ENCODE measurements at regions not wholly inside any gene's neighbourhood (a gene's known extent, or its start where the extent isn't known, plus 50 kb on each side); places are given as distances from the start of the nearest gene placed in this dataset.

DNA sequence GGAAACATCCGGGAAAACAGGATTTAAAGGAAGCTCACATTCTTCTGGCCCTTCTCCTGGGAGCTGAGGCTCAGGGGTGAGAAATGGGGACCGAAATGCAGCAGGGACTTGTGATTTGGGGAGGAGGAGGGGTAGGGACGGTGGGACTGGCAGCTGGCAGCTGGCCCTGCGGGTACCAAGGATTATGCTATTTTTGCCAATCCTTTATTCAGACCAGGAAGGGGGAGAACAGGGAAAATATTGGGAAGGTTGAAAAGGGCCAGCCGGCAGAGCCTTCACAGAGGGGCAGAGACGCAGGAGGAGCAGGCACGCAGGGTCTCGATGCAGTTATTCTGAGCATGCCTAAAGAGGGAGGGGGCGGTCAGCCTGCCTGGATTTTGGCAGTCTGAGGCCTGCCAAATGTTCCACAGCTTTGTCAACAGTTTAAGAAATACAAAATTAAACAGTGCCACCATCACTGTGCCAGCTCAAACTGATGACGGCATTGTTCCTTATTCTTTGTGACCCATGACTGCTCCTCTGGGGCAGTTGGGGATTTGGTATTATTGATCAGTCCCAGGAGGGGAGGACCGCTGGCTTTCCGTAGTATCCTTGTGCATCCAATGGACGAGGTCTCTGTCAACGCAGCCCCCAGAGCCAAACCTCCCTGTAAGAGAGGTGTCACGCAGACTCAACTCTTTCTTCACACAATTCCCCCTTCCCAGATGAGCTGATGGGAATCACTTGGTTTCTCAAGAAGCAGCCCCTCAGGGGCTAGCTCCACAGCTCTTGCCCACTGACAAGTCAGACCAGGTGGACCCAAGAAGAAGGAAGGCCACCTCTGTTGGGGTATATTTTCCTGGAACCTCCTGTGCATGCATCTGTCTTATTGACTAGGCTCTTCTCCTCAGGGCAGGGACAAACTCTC lies 553.3 kb downstream of the BNC2 start:
- WGBS, 2 donors = 72 to 74% methylated on average over 15 of the region's 15 CpGs
- Histone ChIP-seq H3K4me1 (ENCODE audit: control insufficient read depth in 2 of 2, insufficient read depth in 2 of 2, low read length in 1 of 2) (peaks cover 0 to 3% of the 10 kb centered on the region in 2 donors), H3K4me3 (ENCODE audit: low read depth in 1 of 2, low read length in 2 of 2) (no peak overlapping the region), H3K27me3 (ENCODE audit: control insufficient read depth in 1 of 2, insufficient read depth in 2 of 2, low read length in 2 of 2) (no peaks in the 10 kb centered on the region), H3K27ac (ENCODE audit: low read depth in 2 of 2, low read length in 1 of 2) (no peak overlapping the region), H3K36me3 (ENCODE audit: control insufficient read depth in 2 of 2, insufficient read depth in 2 of 2, low read length in 1 of 2) (no peaks in the 10 kb centered on the region), H3K9me3 (ENCODE audit: control insufficient read depth in 2 of 2, insufficient read depth in 1 of 2, low read depth in 1 of 2, low read length in 1 of 2) (no peaks in the 10 kb centered on the region)

DNA sequence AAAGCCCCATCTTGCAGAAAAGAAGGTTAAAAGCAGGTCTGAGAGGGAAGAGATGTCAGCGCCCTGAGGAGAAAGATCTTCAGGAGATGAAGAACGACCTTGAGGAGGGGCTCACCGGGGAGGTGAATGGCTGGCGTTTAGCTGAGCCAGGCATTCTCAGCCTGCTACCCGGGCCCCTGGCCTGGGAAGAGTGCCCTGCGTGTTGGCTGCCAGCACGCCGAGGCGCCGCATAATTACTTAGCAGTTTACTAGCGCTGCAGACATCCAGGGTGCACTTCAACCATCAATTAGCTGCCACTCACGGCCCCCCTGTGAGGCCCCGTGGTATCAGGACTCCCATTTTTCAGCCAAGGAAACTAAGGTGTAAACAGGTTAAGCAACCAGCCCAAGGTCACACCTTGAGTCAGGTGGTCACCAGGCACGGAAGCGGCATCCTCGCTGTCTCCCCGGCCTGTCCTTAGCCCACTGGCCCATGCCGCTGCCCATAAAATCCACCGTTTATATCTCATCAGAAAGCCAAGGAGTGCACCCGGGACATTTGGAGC lies 551.9 kb downstream of the BNC2 start:
- Histone ChIP-seq H3K27me3 (ENCODE audit: control insufficient read depth in 1 of 2, insufficient read depth in 2 of 2, low read length in 2 of 2) (no peaks in the 10 kb centered on the region), H3K4me3 (ENCODE audit: low read depth in 1 of 2, low read length in 2 of 2) (no peak overlapping the region), H3K4me1 (ENCODE audit: control insufficient read depth in 2 of 2, insufficient read depth in 2 of 2, low read length in 1 of 2) (peaks cover 0 to 3% of the 10 kb centered on the region in 2 donors), H3K27ac (ENCODE audit: low read depth in 2 of 2, low read length in 1 of 2) (no peak overlapping the region), H3K9me3 (ENCODE audit: control insufficient read depth in 2 of 2, insufficient read depth in 1 of 2, low read depth in 1 of 2, low read length in 1 of 2) (no peaks in the 10 kb centered on the region), H3K36me3 (ENCODE audit: control insufficient read depth in 2 of 2, insufficient read depth in 2 of 2, low read length in 1 of 2) (no peaks in the 10 kb centered on the region)
- WGBS, 2 donors = 83 to 89% methylated on average over 20 of the region's 20 CpGs

DNA sequence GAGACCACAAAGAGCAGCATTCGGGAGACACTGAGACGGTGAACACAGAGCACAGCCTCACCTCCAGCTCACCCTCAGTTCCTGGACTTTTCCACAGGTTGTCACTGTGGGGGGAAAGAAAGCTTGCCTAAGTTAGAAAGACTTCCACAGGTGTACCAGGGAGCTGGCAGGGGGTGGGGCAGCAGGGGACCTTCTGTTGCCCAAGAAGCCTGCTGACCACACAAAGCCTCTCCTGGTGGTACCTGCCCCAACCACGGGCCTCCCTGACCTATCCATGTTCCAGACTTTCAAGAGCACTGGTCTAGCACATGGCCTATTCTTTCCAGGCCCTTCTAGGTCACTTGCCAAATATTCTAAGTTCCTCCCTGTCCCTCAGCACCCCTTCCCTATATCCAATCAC lies 550.8 kb downstream of the BNC2 start:
- Histone ChIP-seq H3K9me3 (ENCODE audit: control insufficient read depth in 2 of 2, insufficient read depth in 1 of 2, low read depth in 1 of 2, low read length in 1 of 2) (no peaks in the 10 kb centered on the region), H3K4me3 (ENCODE audit: low read depth in 1 of 2, low read length in 2 of 2) (no peak overlapping the region), H3K27ac (ENCODE audit: low read depth in 2 of 2, low read length in 1 of 2) (no peak overlapping the region), H3K4me1 (ENCODE audit: control insufficient read depth in 2 of 2, insufficient read depth in 2 of 2, low read length in 1 of 2) (no peaks in the 10 kb centered on the region), H3K27me3 (ENCODE audit: control insufficient read depth in 1 of 2, insufficient read depth in 2 of 2, low read length in 2 of 2) (no peaks in the 10 kb centered on the region), H3K36me3 (ENCODE audit: control insufficient read depth in 2 of 2, insufficient read depth in 2 of 2, low read length in 1 of 2) (no peaks in the 10 kb centered on the region)
- WGBS, 2 donors = 95 to 97% methylated on average over 3 of the region's 3 CpGs

DNA sequence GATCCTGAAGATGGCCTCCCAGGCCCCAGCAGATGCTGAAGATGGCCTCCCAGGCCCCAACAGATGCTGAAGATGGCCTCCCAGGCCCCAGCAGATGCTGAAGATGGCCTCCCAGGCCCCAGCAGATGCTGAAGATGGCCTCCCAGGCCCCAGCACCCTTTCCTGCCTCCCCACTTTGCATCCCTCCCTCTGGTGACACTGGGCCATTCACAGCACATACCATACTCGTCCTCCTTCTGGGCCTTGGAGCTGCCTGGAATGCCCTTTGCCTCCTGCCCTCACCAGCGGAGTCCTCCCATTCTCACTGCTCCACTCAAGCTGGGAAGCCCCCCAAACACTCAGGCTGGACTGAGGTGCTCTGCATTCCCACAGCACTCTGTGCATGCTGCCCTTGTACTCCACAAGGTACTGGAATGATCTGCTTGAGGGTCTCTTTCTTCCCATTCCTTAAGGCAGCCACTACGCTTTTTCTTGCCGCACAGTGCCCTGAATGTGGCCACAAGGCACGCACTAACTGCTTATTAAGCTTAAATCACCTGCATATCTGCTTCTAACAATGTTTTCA lies 550.0 kb downstream of the BNC2 start:
- H3K4me1 ChIP-seq (ENCODE audit: control insufficient read depth in 2 of 2, insufficient read depth in 2 of 2, low read length in 1 of 2) = no peaks in the 10 kb centered on the region
- H3K4me3 ChIP-seq (ENCODE audit: low read depth in 1 of 2, low read length in 2 of 2) = no peak overlapping the region
- no peak overlapping the region for H3K27ac ChIP-seq (ENCODE audit: low read depth in 2 of 2, low read length in 1 of 2)
- WGBS, 2 donors = 87 to 91% methylated on average over 5 of the region's 5 CpGs
- no peaks in the 10 kb centered on the region for H3K27me3 ChIP-seq (ENCODE audit: control insufficient read depth in 1 of 2, insufficient read depth in 2 of 2, low read length in 2 of 2)
- H3K9me3 ChIP-seq (ENCODE audit: control insufficient read depth in 2 of 2, insufficient read depth in 1 of 2, low read depth in 1 of 2, low read length in 1 of 2) = no peaks in the 10 kb centered on the region
- no peaks in the 10 kb centered on the region for H3K36me3 ChIP-seq (ENCODE audit: control insufficient read depth in 2 of 2, insufficient read depth in 2 of 2, low read length in 1 of 2)

DNA sequence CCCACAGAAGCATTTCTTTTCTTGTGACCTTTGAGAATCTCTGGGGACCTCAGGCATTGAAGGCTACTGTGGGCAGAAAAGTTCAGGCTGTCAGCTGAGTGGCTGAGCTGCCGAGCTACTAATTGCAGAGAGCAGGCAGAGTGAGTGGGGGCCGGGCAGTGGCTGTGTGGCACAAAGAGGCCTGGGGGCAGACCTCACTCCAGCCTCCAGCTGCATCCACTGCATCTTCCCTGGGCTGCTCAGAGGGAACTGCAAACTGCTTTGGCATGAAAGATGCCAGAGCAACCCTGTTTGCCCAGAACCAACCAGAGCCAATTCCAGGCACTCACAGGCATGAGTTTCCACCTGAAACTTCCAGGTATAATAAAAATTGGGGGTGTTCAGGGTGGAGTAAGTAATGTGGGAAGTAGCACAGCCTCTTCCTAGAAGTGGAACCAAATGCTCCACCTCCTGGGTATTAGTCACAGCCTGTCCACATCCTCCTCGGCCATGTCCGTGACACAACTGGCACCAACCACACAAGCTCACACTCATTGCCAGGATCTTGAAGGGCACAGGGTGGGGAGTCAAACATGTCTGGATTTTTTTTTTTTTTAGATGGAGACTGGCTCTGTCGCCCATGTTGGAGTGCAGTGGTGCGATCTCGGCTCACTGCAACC lies 548.9 kb downstream of the BNC2 start:
- H3K4me3 ChIP-seq (ENCODE audit: low read depth in 1 of 2, low read length in 2 of 2) = no peak overlapping the region
- H3K4me1 ChIP-seq (ENCODE audit: control insufficient read depth in 2 of 2, insufficient read depth in 2 of 2, low read length in 1 of 2) = no peaks in the 10 kb centered on the region
- H3K27ac ChIP-seq (ENCODE audit: low read depth in 2 of 2, low read length in 1 of 2) = no peak overlapping the region
- no peaks in the 10 kb centered on the region for H3K9me3 ChIP-seq (ENCODE audit: control insufficient read depth in 2 of 2, insufficient read depth in 1 of 2, low read depth in 1 of 2, low read length in 1 of 2)
- WGBS, 2 donors = 55 to 58% methylated on average over 7 of the region's 7 CpGs
- H3K36me3 ChIP-seq (ENCODE audit: control insufficient read depth in 2 of 2, insufficient read depth in 2 of 2, low read length in 1 of 2) = no peaks in the 10 kb centered on the region
- H3K27me3 ChIP-seq (ENCODE audit: control insufficient read depth in 1 of 2, insufficient read depth in 2 of 2, low read length in 2 of 2) = no peaks in the 10 kb centered on the region

DNA sequence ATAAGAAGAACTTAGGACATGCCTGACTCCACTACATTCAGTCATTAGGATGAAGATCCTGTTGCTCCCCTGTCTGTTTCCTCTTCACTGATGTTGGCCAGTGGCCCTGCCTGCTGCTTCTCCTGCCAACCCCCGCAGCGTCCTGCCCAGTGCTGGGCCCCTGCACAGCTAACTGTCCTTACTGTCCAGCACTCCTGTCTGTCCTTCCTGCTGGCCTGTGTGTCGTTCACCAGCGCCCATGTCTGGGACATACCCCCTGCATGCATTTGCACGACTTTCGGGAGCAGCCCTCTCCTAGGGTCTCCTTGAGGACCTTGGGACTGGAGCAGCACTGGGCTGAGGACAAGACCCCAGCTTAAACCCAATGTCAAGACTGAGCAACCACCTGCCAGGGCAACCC lies 547.6 kb downstream of the BNC2 start:
- Histone ChIP-seq H3K4me3 (ENCODE audit: low read depth in 1 of 2, low read length in 2 of 2) (no peak overlapping the region), H3K4me1 (ENCODE audit: control insufficient read depth in 2 of 2, insufficient read depth in 2 of 2, low read length in 1 of 2) (no peaks in the 10 kb centered on the region), H3K9me3 (ENCODE audit: control insufficient read depth in 2 of 2, insufficient read depth in 1 of 2, low read depth in 1 of 2, low read length in 1 of 2) (no peaks in the 10 kb centered on the region), H3K27ac (ENCODE audit: low read depth in 2 of 2, low read length in 1 of 2) (no peak overlapping the region), H3K36me3 (ENCODE audit: control insufficient read depth in 2 of 2, insufficient read depth in 2 of 2, low read length in 1 of 2) (no peaks in the 10 kb centered on the region), H3K27me3 (ENCODE audit: control insufficient read depth in 1 of 2, insufficient read depth in 2 of 2, low read length in 2 of 2) (no peaks in the 10 kb centered on the region)
- WGBS, 2 donors = 80 to 86% methylated on average over 6 of the region's 6 CpGs

GRCh38 chr9:16325966-16326365 lies 544.5 kb downstream of the BNC2 start:
- Histone ChIP-seq H3K36me3 (ENCODE audit: control insufficient read depth in 2 of 2, insufficient read depth in 2 of 2, low read length in 1 of 2) (no peaks in the 10 kb centered on the region), H3K4me3 (ENCODE audit: low read depth in 1 of 2, low read length in 2 of 2) (no peak overlapping the region), H3K27me3 (ENCODE audit: control insufficient read depth in 1 of 2, insufficient read depth in 2 of 2, low read length in 2 of 2) (no peaks in the 10 kb centered on the region), H3K4me1 (ENCODE audit: control insufficient read depth in 2 of 2, insufficient read depth in 2 of 2, low read length in 1 of 2) (no peaks in the 10 kb centered on the region), H3K27ac (ENCODE audit: low read depth in 2 of 2, low read length in 1 of 2) (no peak overlapping the region), H3K9me3 (ENCODE audit: control insufficient read depth in 2 of 2, insufficient read depth in 1 of 2, low read depth in 1 of 2, low read length in 1 of 2) (no peaks in the 10 kb centered on the region)
- 89 to 94% methylated on average over 6 of the region's 6 CpGs for WGBS, 2 donors

DNA sequence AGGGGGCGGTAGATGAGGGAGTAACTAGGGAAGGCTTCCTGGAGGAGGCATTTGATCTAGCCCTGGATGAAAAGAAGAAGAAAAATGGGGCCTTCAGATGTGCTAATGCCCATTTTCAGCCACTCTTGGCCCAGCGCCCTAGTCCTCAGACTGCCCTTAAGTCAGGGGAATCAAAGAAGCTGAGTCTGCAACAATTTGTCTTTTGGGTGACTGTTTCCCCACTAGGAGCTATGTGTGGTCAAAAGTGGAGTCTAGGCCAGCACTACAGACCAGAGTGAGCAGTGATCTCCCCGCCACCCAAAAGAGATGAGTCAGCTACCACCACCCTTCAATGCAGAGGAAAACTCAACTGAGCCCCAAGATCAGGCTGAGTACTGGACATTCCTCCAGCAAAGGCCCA lies 542.1 kb downstream of the BNC2 start:
- WGBS, 2 donors = 83 to 96% methylated on average over 3 of the region's 3 CpGs
- Histone ChIP-seq H3K4me3 (ENCODE audit: low read depth in 1 of 2, low read length in 2 of 2) (no peak overlapping the region), H3K36me3 (ENCODE audit: control insufficient read depth in 2 of 2, insufficient read depth in 2 of 2, low read length in 1 of 2) (no peaks in the 10 kb centered on the region), H3K9me3 (ENCODE audit: control insufficient read depth in 2 of 2, insufficient read depth in 1 of 2, low read depth in 1 of 2, low read length in 1 of 2) (peaks cover 0 to 2% of the 10 kb centered on the region in 2 donors), H3K27me3 (ENCODE audit: control insufficient read depth in 1 of 2, insufficient read depth in 2 of 2, low read length in 2 of 2) (no peaks in the 10 kb centered on the region), H3K4me1 (ENCODE audit: control insufficient read depth in 2 of 2, insufficient read depth in 2 of 2, low read length in 1 of 2) (no peaks in the 10 kb centered on the region), H3K27ac (ENCODE audit: low read depth in 2 of 2, low read length in 1 of 2) (no peak overlapping the region)

DNA sequence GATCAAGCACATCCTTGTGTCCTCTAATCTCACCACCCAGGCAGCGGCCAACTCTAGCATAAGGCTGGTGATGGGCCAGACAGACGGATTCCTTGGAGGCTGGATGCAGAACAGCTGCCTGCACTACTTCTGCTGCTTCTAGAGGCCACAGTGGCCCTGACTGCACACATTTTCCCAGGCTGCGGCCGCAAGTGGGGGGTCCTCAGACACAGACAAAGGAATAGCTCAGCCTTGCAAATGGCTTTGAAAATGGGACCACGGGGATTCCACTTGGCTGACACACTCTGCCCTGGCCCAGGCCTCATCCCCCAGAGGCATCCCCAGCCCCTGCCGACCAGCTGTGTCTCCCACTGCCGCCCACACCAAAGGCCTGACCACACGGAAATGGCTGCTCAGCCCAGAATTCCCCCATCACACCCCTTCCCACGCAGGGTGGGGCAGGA lies 540.8 kb downstream of the BNC2 start:
- Histone ChIP-seq H3K36me3 (ENCODE audit: control insufficient read depth in 2 of 2, insufficient read depth in 2 of 2, low read length in 1 of 2) (no peaks in the 10 kb centered on the region), H3K9me3 (ENCODE audit: control insufficient read depth in 2 of 2, insufficient read depth in 1 of 2, low read depth in 1 of 2, low read length in 1 of 2) (peaks cover 0 to 2% of the 10 kb centered on the region in 2 donors), H3K4me1 (ENCODE audit: control insufficient read depth in 2 of 2, insufficient read depth in 2 of 2, low read length in 1 of 2) (no peaks in the 10 kb centered on the region), H3K27ac (ENCODE audit: low read depth in 2 of 2, low read length in 1 of 2) (no peak overlapping the region), H3K27me3 (ENCODE audit: control insufficient read depth in 1 of 2, insufficient read depth in 2 of 2, low read length in 2 of 2) (peaks cover 0 to under 1% of the 10 kb centered on the region in 2 donors), H3K4me3 (ENCODE audit: low read depth in 1 of 2, low read length in 2 of 2) (no peak overlapping the region)
- 68 to 69% methylated on average over 9 of the region's 9 CpGs for WGBS, 2 donors
